K562 (cell line): ENCODE measurements at regions not wholly inside any gene's neighbourhood (a gene's known extent, or its start where the extent isn't known, plus 50 kb on each side); places are given as distances from the start of the nearest gene placed in this dataset.
A peak's percentile ranks its signal among the peaks of the same experiment; 100 is the strongest.

Experiments used
- ATAC-seq: fragments of 200-7000 bp; cut with Tn5 transposase; 3 replicates; pipeline ENCODE4 v1.9.1; 2020; ENCODE audit warnings: moderate library complexity
- BruUV-seq: library from RNA; stranded (reverse); fragments of 400-500 nt; replicated peaks from 2 replicates; lab custom pipeline; 2021; lab: Mats Ljungman, UMichigan
- CTCF ChIA-PET: fragments of 300-600 bp; formaldehyde crosslinking; extraction: SDS; loops from one replicate; lab custom pipeline; 2021; ENCODE audit warnings: low intra/inter-chr PET ratio; lab: Yijun Ruan, JAX
- POLR2A ChIA-PET: fragments of 300-600, 350-650 bp; sonication (Branson Sonifier 250); formaldehyde crosslinking; extraction: SDS; loops from one replicate; lab custom pipeline; 2021; ENCODE audit warnings: antibody characterized with exemption, inconsistent platforms; lab: Yijun Ruan, JAX
- DNase-seq, 4 experiments: peaks; one replicate each; pipeline versions ENCODE4 v3.0.0 to v3.0.0-alpha.2; 2011 to 2018; ENCODE audit warnings: low spot score in 3 of 4, mixed read lengths in 3 of 4; ENCODE audit errors: extremely low read depth in 1 of 4
- FAIRE-seq: peaks from 2 replicates; lab custom pipeline; 2011; peaks lifted over from hg19 to GRCh38; lab: Jason Lieb, UNC
- H2AFZ ChIP-seq: 2 replicates; pipeline ENCODE4 v1.6.0; 2011; ENCODE audit warnings: low read depth, low read length, control low read depth, inconsistent platforms
- H3K27ac ChIP-seq: fragments of 200-600 bp; 3 replicates; pipeline ENCODE4 v1.8.0; 2011; ENCODE audit warnings: low read depth, mild to moderate bottlenecking, control low read depth, inconsistent platforms, low read length, moderate library complexity, mixed read lengths; ENCODE audit errors: extremely low read depth
- H3K27me3 ChIP-seq, 2 experiments: fragments of 300-600 bp in 1 of 2; 2 replicates in 1 of 2; 3 replicates in 1 of 2; pipeline versions ENCODE4 v1.6.0 to v1.8.0; 2011; ENCODE audit warnings: inconsistent platforms in 2 of 2, low read length in 2 of 2, mild to moderate bottlenecking in 1 of 2, mixed read lengths in 1 of 2, moderate library complexity in 1 of 2; ENCODE audit not compliant: control insufficient read depth in 2 of 2, insufficient read depth in 2 of 2
- H3K36me3 ChIP-seq: fragments of 300-600 bp; 3 replicates; pipeline ENCODE4 v1.8.0; 2011; ENCODE audit warnings: mild to moderate bottlenecking, low read length, inconsistent platforms; ENCODE audit not compliant: control insufficient read depth, insufficient read depth
- H3K4me1 ChIP-seq, 2 experiments: fragments of 200-600 bp in 1 of 2; replicated peaks in 1 of 2; 2 replicates in 1 of 2; 3 replicates in 1 of 2; pipeline versions ENCODE4 v1.5.1 to v1.8.0; 2011; ENCODE audit warnings: inconsistent platforms in 2 of 2, low read length in 2 of 2, mild to moderate bottlenecking in 1 of 2, mixed read lengths in 1 of 2, moderate library complexity in 1 of 2; ENCODE audit not compliant: control insufficient read depth in 2 of 2, insufficient read depth in 2 of 2
- H3K4me2 ChIP-seq: 2 replicates; pipeline ENCODE4 v1.6.1; 2011; ENCODE audit warnings: low read length, control low read depth, inconsistent platforms, mixed read lengths; ENCODE audit not compliant: insufficient read depth
- H3K4me3 ChIP-seq: fragments of 200-600 bp; sonication (generic), shearing (Covaris generic); 2 replicates; pipeline ENCODE4 v1.5.1; 2016; ENCODE audit warnings: control low read depth, inconsistent platforms
- H3K79me2 ChIP-seq: fragments of 200-600 bp; 3 replicates; pipeline ENCODE4 v1.8.0; 2011; ENCODE audit warnings: low read length, inconsistent platforms; ENCODE audit not compliant: control insufficient read depth, insufficient read depth
- H3K9ac ChIP-seq, 2 experiments: 2 replicates each; pipeline versions ENCODE4 v1.6.0 to v1.6.1; 2011; ENCODE audit warnings: low read depth in 2 of 2, low read length in 2 of 2, control low read depth in 1 of 2, inconsistent platforms in 1 of 2, mild to moderate bottlenecking in 1 of 2, mixed read lengths in 1 of 2; ENCODE audit not compliant: insufficient read depth in 1 of 2
- H3K9me1 ChIP-seq: one replicate; pipeline ENCODE4 v1.6.0; 2011; ENCODE audit warnings: inconsistent platforms, mild to moderate bottlenecking, low read length, moderate library complexity; ENCODE audit not compliant: control insufficient read depth, insufficient read depth
- H3K9me3 ChIP-seq: replicated peaks from 2 replicates; pipeline ENCODE4 v1.5.1; 2011; ENCODE audit warnings: low read depth, low read length, inconsistent platforms; ENCODE audit not compliant: control insufficient read depth, insufficient read depth
- H4K20me1 ChIP-seq: replicated peaks from 2 replicates; pipeline ENCODE4 v1.6.1; 2011; ENCODE audit warnings: low read length, inconsistent platforms, mixed read lengths; ENCODE audit not compliant: control insufficient read depth, insufficient read depth
- IFI16 ChIP-seq: fragments of 250-450 bp; sonication (Bioruptor Pico); IDR thresholded peaks from 2 replicates; pipeline ENCODE4 v2.1.2; 2022; ENCODE audit warnings: mild to moderate bottlenecking, inconsistent platforms
- SIX5 ChIP-seq, 2 experiments: IDR thresholded peaks; 2 replicates each; pipeline ENCODE4 v1.6.1; 2011; ENCODE audit warnings: low read length in 2 of 2, borderline replicate concordance in 1 of 2, low read depth in 1 of 2, mild to moderate bottlenecking in 1 of 2, moderate library complexity in 1 of 2; ENCODE audit not compliant: insufficient read depth in 1 of 2
- VEZF1 ChIP-seq: fragments of 200-800 bp; sonication (Bioruptor generic); IDR thresholded peaks from 2 replicates; pipeline ENCODE4 v1.6.1; 2017; ENCODE audit warnings: missing genetic modification characterization, missing compliant biosample characterization
- WGBS: fragments of 100-300 bp; shearing (Covaris generic); methylation state at CpG from one replicate; pipeline ENCODE4 v1.1.6; 2016; ENCODE audit warnings: low coverage, mixed read lengths; ENCODE audit not compliant: insufficient coverage; ENCODE audit errors: missing lambda C conversion rate; 5-methylcytosine and 5-hydroxymethylcytosine counted together
- in situ Hi-C: fragments of 300-500 bp; cut with MboI; formaldehyde crosslinking; loops from 4 replicates; pipeline ENCODE4 v1.15.0; 2018; ENCODE audit warnings: inconsistent platforms, mixed read lengths
- intact Hi-C: fragments of 100-400 bp; cut with micrococcal nuclease; formaldehyde crosslinking; loops from 2 replicates; pipeline ENCODE4 v1.14.2; 2022

- CTCF ChIA-PET, result no interaction called here
- Histone ChIP-seq H3K36me3 (no peaks in the 10 kb centered on the region), H3K4me2 (no peak overlapping the region), H3K4me3 (no peak overlapping the region), H3K27me3 (peaks cover 5 to 26% of the 10 kb centered on the region in 2 experiments; a peak in 4 of 5 replicates), H3K79me2 (no peaks in the 10 kb centered on the region), H3K9ac (no peak overlapping the region), H3K4me1 (no peaks in the 10 kb centered on the region), H4K20me1 (no peaks in the 10 kb centered on the region), H2AFZ (no peak overlapping the region), H3K27ac (no peak overlapping the region), H3K9me1 (no peaks in the 10 kb centered on the region), H3K9me3 (no peaks in the 10 kb centered on the region)
- in situ Hi-C loops (no loop called here), intact Hi-C loops (no loop called here)
- DNase-seq (no peak), FAIRE-seq (no peak), ATAC-seq (no peak)
- 0 out of 2 replicates have a peak, but pooled peaks have one; percentile 17 for TF ChIP-seq VEZF1 (CRISPR knock-in tag)
- TF ChIP-seq IFI16 (CRISPR knock-in tag), result no peak
- TF ChIP-seq SIX5 (IDR thresholded peaks at IDR 0.05; ENCODE audit: borderline replicate concordance in 1 of 2, insufficient read depth in 1 of 2, low read depth in 1 of 2, low read length in 2 of 2), result no peak
- BruUV-seq, result no TSS peak
- POLR2A ChIA-PET, result no interaction called here
- WGBS, result 3% methylated on average over 5 of the region's 7 CpGs
Measured at GRCh38 chr5:174518512-174518911, 205.9 kb upstream of the MSX2 start.
